HS-27A (cell line): ENCODE measurements at regions not wholly inside any gene's neighbourhood (a gene's known extent, or its start where the extent isn't known, plus 50 kb on each side); places are given as distances from the start of the nearest gene placed in this dataset.

Experiments used
- DNase-seq: peaks from one replicate; pipeline ENCODE4 v3.0.0-alpha.2; 2012; ENCODE audit warnings: low read depth, missing footprints

DNA sequence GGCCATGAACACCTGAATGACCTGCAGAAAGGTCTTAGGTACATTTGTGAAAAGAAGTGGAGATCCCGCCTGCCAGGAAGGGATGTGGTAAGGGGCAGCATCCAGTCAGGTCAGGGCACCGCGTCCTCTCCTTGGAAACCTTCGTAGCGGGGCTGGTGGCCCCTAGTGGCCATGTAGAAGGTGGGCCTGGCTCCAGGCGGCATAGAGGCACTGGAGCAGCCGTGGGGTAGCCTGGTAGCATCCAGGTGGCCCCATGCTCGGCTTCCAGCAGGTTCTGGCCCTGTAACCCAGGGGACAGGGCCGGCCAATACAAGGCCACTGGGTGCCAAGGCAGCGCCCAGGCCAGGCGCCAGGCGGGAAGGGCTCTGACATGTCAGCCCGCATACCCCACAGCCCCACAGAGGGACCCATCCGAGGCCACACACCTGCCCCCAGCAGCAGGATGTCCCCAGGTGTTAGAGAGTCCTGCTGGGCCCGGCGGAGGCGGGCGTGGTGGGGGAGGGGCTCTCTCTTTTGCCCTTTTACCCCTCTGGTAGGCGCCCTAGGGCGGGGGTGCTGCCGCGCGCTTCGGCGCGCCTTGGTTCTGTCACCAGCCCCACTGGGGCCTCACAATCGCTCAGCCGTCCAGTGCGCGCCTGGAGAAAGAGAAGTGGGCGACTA lies 58.3 kb upstream of the SPATA31E1 start:
- DNase-seq = no peak

DNA sequence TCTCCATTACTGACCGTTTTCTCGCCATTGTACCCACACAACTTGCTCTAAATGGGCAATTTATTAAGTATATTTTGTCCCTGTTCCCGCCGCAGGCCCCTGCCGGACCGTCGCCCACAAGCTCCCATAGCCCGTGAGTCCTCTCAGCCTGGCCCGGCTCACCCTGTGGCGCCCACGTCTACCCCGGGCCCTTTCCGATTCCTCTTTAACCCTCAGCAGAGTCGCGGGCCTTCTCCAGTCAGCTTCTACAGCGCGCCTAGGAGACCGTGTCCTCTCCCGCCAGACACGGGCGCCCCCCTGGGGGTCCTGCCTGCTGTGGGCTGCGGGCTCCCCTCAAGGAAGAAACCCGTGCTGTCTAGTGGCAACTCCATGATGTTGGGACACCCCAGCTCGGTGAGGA lies 57.8 kb upstream of the SPATA31E1 start:
- no peak for DNase-seq

DNA sequence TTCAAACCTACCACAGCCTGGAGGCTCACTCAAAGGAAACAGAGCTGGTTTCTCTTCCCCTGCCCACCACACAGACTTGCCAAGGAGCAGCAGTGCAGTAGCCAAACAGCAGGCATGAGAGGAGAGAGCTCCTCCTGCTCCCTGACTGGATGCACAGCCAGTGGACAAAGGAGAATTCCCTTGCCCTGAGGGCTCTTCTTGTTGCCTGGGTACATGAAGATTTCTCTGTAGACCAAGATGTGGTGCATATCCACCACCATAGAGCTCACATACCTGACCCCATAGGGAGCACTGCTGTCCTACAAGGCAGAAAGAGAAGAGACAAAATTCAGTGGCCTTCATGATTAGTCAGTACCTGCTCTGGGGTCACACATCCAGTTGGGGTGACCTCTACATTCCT lies 56.3 kb upstream of the SPATA31E1 start:
- no peak for DNase-seq

DNA sequence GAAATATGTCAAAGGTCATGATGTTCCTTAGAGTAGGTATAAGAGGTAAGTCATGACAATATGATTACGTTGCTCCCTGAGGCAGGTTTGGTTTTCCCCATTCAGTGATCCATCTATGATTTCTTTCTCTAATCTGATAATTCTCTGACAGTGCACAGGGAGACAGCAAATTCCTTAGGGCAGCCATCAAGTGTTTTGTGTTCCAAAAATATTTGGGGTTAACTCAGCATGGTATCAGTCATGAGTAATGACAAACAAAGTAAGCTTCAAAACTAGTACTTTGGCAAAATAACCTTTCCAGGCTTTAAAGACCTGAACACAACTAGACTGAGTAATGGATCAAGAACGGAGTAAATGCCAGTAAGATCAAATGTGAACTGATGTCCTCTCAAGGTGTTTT lies 55.3 kb upstream of the SPATA31E1 start:
- DNase-seq = no peak

DNA sequence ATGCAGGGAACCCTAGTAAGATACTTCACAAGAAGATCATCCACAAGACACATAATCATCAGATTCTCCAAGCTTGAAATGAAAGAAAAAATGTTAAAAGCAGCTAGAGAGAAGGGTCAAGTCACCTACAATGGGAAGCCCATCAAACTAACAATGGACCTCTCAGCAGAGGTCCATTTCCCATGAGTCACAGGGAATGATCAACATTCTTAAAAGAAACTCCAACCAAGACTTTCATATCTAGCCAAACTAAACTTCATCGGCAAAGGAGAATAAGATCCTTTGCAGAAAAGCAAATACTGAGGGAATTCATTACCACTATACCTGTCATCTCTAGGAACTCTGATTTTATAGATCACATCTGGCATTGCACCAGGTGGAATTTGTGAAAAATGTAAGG lies 52.9 kb upstream of the SPATA31E1 start:
- no peak for DNase-seq

DNA sequence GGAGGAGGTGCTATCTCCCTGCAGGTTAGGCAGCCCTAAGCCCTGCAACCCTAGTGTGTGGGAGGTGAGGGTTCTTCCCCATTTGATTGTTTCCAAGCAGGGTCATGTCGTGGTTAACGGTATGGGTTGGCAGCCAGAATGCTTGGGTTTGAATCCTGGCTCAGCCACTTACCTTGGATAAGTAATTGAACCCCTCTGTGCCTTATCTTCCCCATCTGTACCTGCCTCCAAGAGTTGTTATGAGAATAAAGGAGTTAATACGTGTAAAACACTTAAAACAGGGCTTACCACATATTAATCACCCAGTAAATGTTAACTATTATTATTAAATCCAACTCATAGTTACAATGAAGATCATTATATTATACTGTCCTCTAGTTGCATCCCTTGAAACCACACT lies 52.2 kb upstream of the SPATA31E1 start:
- no peak for DNase-seq

DNA sequence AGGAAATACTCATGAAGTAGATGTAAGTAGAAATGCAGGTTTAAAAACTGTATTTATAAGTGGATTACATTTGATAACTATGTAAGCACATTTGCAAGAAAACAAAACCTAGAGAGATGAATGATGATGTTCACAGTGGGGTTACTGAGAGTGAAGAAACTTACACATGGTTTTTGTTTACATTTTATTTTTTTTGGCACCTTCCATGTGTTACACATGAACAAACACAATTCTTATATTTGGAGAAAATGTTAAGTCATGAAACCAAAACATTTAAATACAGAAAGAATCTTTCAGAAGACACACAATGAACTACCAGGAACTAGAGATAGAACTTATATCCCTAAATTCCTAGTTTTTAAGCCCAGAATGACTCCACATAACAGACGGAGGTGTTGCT lies 51.5 kb upstream of the SPATA31E1 start:
- no peak for DNase-seq
